ENCODE measurements at regions not wholly inside any gene's neighbourhood (a gene's known extent, or its start where the extent isn't known, plus 50 kb on each side); places are given as distances from the start of the nearest gene placed in this dataset.

DNA sequence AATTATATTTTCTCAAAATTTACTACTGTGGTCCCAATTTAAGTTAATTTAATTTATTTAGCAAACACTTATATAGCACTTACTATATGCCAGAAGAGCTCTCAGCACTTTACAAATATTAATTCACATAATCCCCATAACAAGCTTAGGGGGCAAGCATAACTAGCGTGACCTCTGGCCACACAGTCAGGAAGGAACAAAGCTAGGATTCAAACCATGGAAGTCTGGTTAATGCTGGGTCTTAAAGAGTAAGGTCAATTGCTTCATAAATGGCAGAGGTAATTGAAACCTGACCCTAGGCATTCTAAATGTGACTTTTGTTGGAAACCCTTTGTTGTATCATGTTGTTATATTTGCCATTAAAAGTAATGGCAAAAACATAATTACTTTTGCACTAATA is 279.5 kb upstream of the EMCN start:
- no peak for TF ChIP-seq GATA2 (IDR thresholded peaks at IDR 0.05; ENCODE audit: low read depth, low read length)
- no peak for TF ChIP-seq GATA3 (IDR thresholded peaks at IDR 0.05; ENCODE audit: low read depth, low read length)

Measured in SH-SY5Y (cell line).